Trophoblast cell (in vitro differentiated cells and primary cell): ENCODE measurements at regions not wholly inside any gene's neighbourhood (a gene's known extent, or its start where the extent isn't known, plus 50 kb on each side); places are given as distances from the start of the nearest gene placed in this dataset.

Experiments used
- DNase-seq, 2 donors: peaks; one replicate each; pipeline ENCODE4 v3.0.0-alpha.2; 2016
- H2AFZ ChIP-seq: 2 replicates; pipeline ENCODE4 v1.6.1; 2013; ENCODE audit warnings: low read length, moderate library complexity, mild to moderate bottlenecking; ENCODE audit not compliant: insufficient read depth, poor library complexity
- H2AK5ac ChIP-seq: 2 replicates; pipeline ENCODE4 v1.6.1; 2013; ENCODE audit warnings: mild to moderate bottlenecking, low read length
- H2BK120ac ChIP-seq: 2 replicates; pipeline ENCODE4 v1.6.1; 2013; ENCODE audit warnings: low read length, mild to moderate bottlenecking, moderate library complexity; ENCODE audit not compliant: insufficient read depth, poor library complexity
- H2BK12ac ChIP-seq: 2 replicates; pipeline ENCODE4 v1.6.1; 2013; ENCODE audit warnings: mild to moderate bottlenecking, low read length, moderate library complexity
- H2BK5ac ChIP-seq: 2 replicates; pipeline ENCODE4 v1.6.1; 2013; ENCODE audit warnings: low read length, low read depth, moderate library complexity, mild to moderate bottlenecking; ENCODE audit not compliant: poor library complexity
- H3K14ac ChIP-seq: 2 replicates; pipeline ENCODE4 v1.6.1; 2013; ENCODE audit warnings: mild to moderate bottlenecking, low read length
- H3K18ac ChIP-seq: 2 replicates; pipeline ENCODE4 v1.6.1; 2013; ENCODE audit warnings: mild to moderate bottlenecking, low read length
- H3K23ac ChIP-seq: 2 replicates; pipeline ENCODE4 v1.6.1; 2013; ENCODE audit warnings: low read length
- H3K27ac ChIP-seq: 2 replicates; pipeline ENCODE4 v1.5.1; 2013; ENCODE audit warnings: low read depth, mild to moderate bottlenecking, inconsistent platforms, low read length, moderate library complexity
- H3K27me3 ChIP-seq: 2 replicates; pipeline ENCODE4 v1.6.1; 2013; ENCODE audit warnings: inconsistent platforms, mild to moderate bottlenecking, low read length, moderate library complexity; ENCODE audit not compliant: insufficient read depth
- H3K36me3 ChIP-seq, 2 experiments: 1 replicate in 1 of 2; 2 replicates in 1 of 2; pipeline ENCODE4 v1.6.1; 2013; ENCODE audit warnings: low read length in 2 of 2, mild to moderate bottlenecking in 2 of 2, moderate library complexity in 1 of 2; ENCODE audit not compliant: insufficient read depth in 2 of 2, control insufficient read depth in 1 of 2
- H3K4ac ChIP-seq: 2 replicates; pipeline ENCODE4 v1.6.1; 2013; ENCODE audit warnings: low read depth, mild to moderate bottlenecking, low read length, moderate library complexity
- H3K4me1 ChIP-seq, 2 experiments: 1 replicate in 1 of 2; 2 replicates in 1 of 2; pipeline ENCODE4 v1.6.1; 2013; ENCODE audit warnings: low read length in 2 of 2, mild to moderate bottlenecking in 2 of 2, moderate library complexity in 1 of 2; ENCODE audit not compliant: insufficient read depth in 2 of 2, control insufficient read depth in 1 of 2
- H3K4me2 ChIP-seq: 2 replicates; pipeline ENCODE4 v1.6.1; 2013; ENCODE audit warnings: inconsistent platforms, mild to moderate bottlenecking, low read length, moderate library complexity
- H3K4me3 ChIP-seq: 2 replicates; pipeline ENCODE4 v1.5.1; 2013; ENCODE audit warnings: mild to moderate bottlenecking, low read depth, low read length, inconsistent platforms
- H3K79me1 ChIP-seq: one replicate; pipeline ENCODE4 v1.6.1; 2013; ENCODE audit warnings: low read length
- H3K79me2 ChIP-seq: 2 replicates; pipeline ENCODE4 v1.6.1; 2013; ENCODE audit warnings: low read length, mild to moderate bottlenecking; ENCODE audit not compliant: control insufficient read depth, insufficient read depth, poor library complexity
- H3K9ac ChIP-seq: 2 replicates; pipeline ENCODE4 v1.6.1; 2013; ENCODE audit warnings: mild to moderate bottlenecking, low read length
- H3K9me3 ChIP-seq: 2 replicates; pipeline ENCODE4 v1.6.1; 2013; ENCODE audit warnings: low read depth, mild to moderate bottlenecking, control low read depth, inconsistent platforms, low read length; ENCODE audit not compliant: insufficient read depth
- H4K12ac ChIP-seq: 2 replicates; pipeline ENCODE4 v1.6.1; 2013; ENCODE audit warnings: low read depth, mild to moderate bottlenecking, low read length, moderate library complexity
- H4K8ac ChIP-seq: 2 replicates; pipeline ENCODE4 v1.6.1; 2013; ENCODE audit warnings: low read depth, mild to moderate bottlenecking, low read length, moderate library complexity
- H4K91ac ChIP-seq: one replicate; pipeline ENCODE4 v1.6.1; 2013; ENCODE audit warnings: low read depth, mild to moderate bottlenecking, low read length, moderate library complexity
- WGBS: extraction: QIAGEN DNeasy Blood & Tissue Kit; methylation state at CpG from one replicate; pipeline ENCODE4 v1.1.7; 2013; ENCODE audit warnings: missing lambda C conversion rate; ENCODE audit not compliant: insufficient read length, insufficient coverage; ENCODE audit errors: extremely low coverage; 5-methylcytosine and 5-hydroxymethylcytosine counted together

DNA sequence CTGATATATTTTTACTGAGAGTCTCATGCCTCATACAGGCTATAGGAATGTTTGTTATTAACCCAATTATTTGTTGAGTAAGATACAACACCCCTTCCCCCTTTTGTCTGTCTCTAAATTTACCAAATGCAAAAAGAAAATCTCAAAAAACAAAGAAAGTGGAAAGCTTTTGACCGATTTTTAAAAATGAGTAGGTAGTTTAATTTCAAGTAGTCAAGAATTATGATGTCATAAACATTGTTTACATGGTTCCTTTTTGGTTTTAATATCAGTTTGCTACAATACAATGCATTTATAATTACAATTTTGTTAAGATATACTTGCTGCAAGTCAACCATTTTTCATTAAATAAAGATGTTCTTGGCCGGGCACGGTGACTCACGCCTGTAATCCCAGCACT is 84.7 kb upstream of the HMGA2 start:
- DNase-seq = no peak
- no peak overlapping the region for H2AK5ac ChIP-seq
- no CpG with 5 or more reads among the region's 4 CpGs for WGBS

DNA sequence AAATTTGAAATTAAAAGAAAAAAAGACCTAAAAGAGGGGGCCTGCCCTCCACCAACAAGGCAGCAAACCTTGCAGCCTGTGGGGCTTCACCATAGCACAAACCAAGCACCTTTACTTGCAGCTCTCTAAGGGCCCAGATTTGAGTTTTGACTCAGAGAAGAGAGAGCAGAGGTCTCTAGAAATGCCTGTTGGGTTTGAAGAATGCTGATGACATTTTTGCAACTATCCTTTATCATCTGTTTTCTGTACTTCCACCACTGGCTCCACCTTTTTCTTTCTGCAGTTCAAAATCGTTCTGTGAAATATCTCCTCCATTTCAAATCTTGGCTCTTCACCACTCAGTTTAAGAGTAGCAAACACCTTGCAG is 83.8 kb upstream of the HMGA2 start:
- Histone ChIP-seq H3K4ac (no peak overlapping the region), H3K27ac (no peak overlapping the region), H2AFZ (no peak overlapping the region), H3K4me1 (peaks cover 0 to 9% of the 10 kb centered on the region in 2 experiments), H3K79me1 (peaks cover 16% of the 10 kb centered on the region), H3K27me3 (no peaks in the 10 kb centered on the region), H2BK120ac (no peak overlapping the region), H3K18ac (no peak overlapping the region), H4K12ac (no peak overlapping the region), H4K91ac (no peak overlapping the region), H3K4me2 (peak overlapping the region; percentile 72), H4K8ac (no peak overlapping the region), H2BK12ac (no peak overlapping the region), H2AK5ac (no peak overlapping the region), H3K9ac (no peak overlapping the region), H3K23ac (no peak overlapping the region), H3K4me3 (no peak overlapping the region), H3K79me2 (peaks cover 8% of the 10 kb centered on the region), H3K14ac (no peak overlapping the region), H3K36me3 (no peaks in the 10 kb centered on the region), H2BK5ac (no peak overlapping the region), H3K9me3 (peaks cover 2% of the 10 kb centered on the region)
- peak in 1 of 2 donors; percentile 17 for DNase-seq
- no CpG with 5 or more reads among the region's 1 CpG for WGBS

More for the DNA sequence above, 84.7 kb upstream of the HMGA2 start:
- H3K9me3 ChIP-seq = peaks cover 2% of the 10 kb centered on the region
- no peak overlapping the region for H2BK12ac ChIP-seq
- H3K23ac ChIP-seq = no peak overlapping the region
- peaks cover 0 to 9% of the 10 kb centered on the region in 2 experiments for H3K4me1 ChIP-seq
- H4K12ac ChIP-seq = no peak overlapping the region
- H3K27ac ChIP-seq = no peak overlapping the region
- H3K4me2 ChIP-seq = no peak overlapping the region
- no peak overlapping the region for H4K8ac ChIP-seq
- no peaks in the 10 kb centered on the region for H3K36me3 ChIP-seq
- H3K27me3 ChIP-seq = no peaks in the 10 kb centered on the region
- peaks cover 8% of the 10 kb centered on the region for H3K79me2 ChIP-seq
- H3K79me1 ChIP-seq = peaks cover 16% of the 10 kb centered on the region
- no peak overlapping the region for H3K4me3 ChIP-seq
- no peak overlapping the region for H4K91ac ChIP-seq
- H2AFZ ChIP-seq = no peak overlapping the region
- H2BK120ac ChIP-seq = no peak overlapping the region
- H3K4ac ChIP-seq = no peak overlapping the region
- no peak overlapping the region for H3K18ac ChIP-seq
- no peak overlapping the region for H3K14ac ChIP-seq
- H2BK5ac ChIP-seq = no peak overlapping the region
- no peak overlapping the region for H3K9ac ChIP-seq

DNA sequence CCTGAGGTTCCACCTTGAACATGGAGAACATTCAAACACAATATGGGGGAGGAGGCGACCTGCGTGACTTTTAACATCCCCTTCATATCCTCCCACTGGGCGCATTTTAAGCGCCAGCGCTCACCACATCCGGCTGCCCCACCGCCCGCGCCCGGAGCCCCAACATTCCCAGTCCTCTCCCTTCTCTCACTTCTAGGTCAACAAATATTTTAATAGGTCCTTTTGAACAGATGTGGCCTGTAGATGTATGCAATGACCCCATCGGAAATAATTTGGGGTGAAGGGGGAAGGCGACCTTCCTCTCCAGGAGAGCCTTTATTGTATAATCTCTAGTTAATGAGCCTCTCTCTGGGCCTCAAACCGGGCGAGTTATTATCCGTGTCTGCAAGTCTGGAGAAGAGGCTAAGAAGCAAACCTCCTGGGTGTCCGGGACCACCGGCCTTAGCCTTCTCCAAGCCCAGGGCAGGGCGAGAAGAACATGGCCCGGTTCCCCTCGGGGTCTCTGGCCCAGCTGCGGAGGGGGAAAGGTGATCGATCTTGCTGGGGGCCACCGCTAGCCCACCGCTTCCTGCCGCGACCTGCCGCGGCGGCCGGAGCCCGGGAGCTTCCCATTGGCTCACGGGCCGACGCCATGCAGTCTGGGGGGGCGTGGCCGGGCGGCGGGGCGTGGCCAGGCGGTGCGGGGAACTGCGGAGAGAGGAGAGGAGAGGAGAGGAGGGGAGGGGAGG is 83.2 kb upstream of the HMGA2 start:
- Histone ChIP-seq H2AFZ (peak overlapping the region; percentile 79), H2BK12ac (peak overlapping the region; percentile 90), H3K27ac (peak overlapping the region; percentile 48), H3K23ac (no peak overlapping the region), H3K4ac (peak overlapping the region; percentile 88), H3K9ac (peak overlapping the region; percentile 16), H3K27me3 (no peaks in the 10 kb centered on the region), H3K4me3 (peak overlapping the region; percentile 66), H3K36me3 (no peaks in the 10 kb centered on the region), H3K14ac (peak overlapping the region; percentile 93), H4K12ac (peak overlapping the region; percentile 68), H3K79me1 (peaks cover 16% of the 10 kb centered on the region), H4K91ac (peak overlapping the region; percentile 74), H3K4me1 (peaks cover 0 to 9% of the 10 kb centered on the region in 2 experiments), H2AK5ac (no peak overlapping the region), H4K8ac (peak overlapping the region; percentile 98), H3K18ac (peak overlapping the region; percentile 92), H2BK5ac (peak overlapping the region; percentile 95), H3K79me2 (peaks cover 8% of the 10 kb centered on the region), H3K4me2 (peak overlapping the region; percentile 72), H3K9me3 (peaks cover 2% of the 10 kb centered on the region), H2BK120ac (peak overlapping the region; percentile 94)
- WGBS = no CpG with 5 or more reads among the region's 42 CpGs
- peak; percentile 38 to 48 for DNase-seq

DNA sequence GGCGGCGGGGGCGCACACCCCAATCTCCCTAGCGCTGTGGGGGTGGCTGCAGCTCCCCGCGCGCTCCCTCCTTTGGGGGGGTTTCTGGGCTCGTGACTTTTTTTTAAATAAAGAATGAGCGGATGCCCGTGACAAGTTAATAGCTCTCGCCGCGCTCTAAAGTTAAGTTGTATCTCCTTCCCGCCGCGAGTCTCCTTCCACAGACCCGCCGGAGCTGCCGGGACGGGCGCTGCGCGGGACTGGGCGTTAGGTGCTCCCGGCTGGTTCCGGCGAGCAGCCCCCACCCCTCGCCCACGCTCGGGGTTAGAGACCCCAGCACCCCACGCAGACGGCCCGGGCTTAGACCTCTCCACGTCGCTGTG is 82.6 kb upstream of the HMGA2 start:
- Histone ChIP-seq H2AFZ (peak overlapping the region; percentile 95), H3K79me2 (peaks cover 8% of the 10 kb centered on the region), H2BK12ac (peak overlapping the region; percentile 19), H3K4me2 (peak overlapping the region; percentile 71), H2BK120ac (peak overlapping the region; percentile 97), H3K4ac (peak overlapping the region; percentile 98), H3K4me3 (peak overlapping the region; percentile 81), H3K14ac (peak overlapping the region; percentile 96), H3K4me1 (peaks cover 0 to 9% of the 10 kb centered on the region in 2 experiments), H2AK5ac (peak overlapping the region; percentile 71), H3K79me1 (peaks cover 16% of the 10 kb centered on the region), H4K91ac (peak overlapping the region; percentile 97), H2BK5ac (peak overlapping the region; percentile 92), H3K23ac (no peak overlapping the region), H4K12ac (peak overlapping the region; percentile 83), H3K27ac (peak overlapping the region; percentile 72), H3K18ac (peak overlapping the region; percentile 99), H4K8ac (peak overlapping the region; percentile 79), H3K36me3 (no peaks in the 10 kb centered on the region), H3K9me3 (peaks cover 2% of the 10 kb centered on the region), H3K27me3 (no peaks in the 10 kb centered on the region), H3K9ac (peak overlapping the region; percentile 28)
- no CpG with 5 or more reads among the region's 35 CpGs for WGBS
- peak in 1 of 2 donors; percentile 24 for DNase-seq
